ENCODE measurements at regions not wholly inside any gene's neighbourhood (a gene's known extent, or its start where the extent isn't known, plus 50 kb on each side); places are given as distances from the start of the nearest gene placed in this dataset.

DNA sequence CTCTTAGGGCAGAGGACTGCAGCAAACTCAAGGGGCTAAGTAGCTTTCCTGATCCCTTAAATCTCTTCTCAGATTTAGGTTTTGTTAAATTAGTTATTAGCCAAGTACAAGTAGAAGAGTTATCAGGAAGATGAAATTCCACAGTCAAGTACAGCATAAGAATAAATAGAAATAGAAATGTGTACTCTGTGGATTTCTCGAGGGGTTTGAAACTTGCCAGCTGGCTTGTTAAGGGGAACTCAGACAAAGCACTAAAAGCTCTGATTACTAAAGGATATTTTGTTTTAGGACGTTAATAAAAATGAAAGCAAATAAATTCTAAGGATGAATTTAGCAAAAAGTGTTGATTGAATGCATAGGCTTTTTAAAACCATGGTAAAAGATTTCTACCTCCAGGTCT lies 654.6 kb downstream of the RAPGEF2 start:
- DNase-seq (ENCODE audit: low read depth in 2 of 2): no peak
- TF ChIP-seq CTCF (IDR thresholded peaks at IDR 0.05; ENCODE audit: low read depth, low read length): no peak

GRCh38 chr4:159758061-159758460 lies 655.2 kb downstream of the RAPGEF2 start:
- no peak for DNase-seq (ENCODE audit: low read depth in 2 of 2)
- H3K4me3 ChIP-seq (replicated peaks in 1 of 2; ENCODE audit: low read depth in 2 of 2, low read length in 2 of 2): no peak overlapping the region
- no peak for TF ChIP-seq CTCF (IDR thresholded peaks at IDR 0.05; ENCODE audit: low read depth, low read length)

More for the DNA sequence above, 654.6 kb downstream of the RAPGEF2 start:
- H3K4me3 ChIP-seq (replicated peaks in 1 of 2; ENCODE audit: low read depth in 2 of 2, low read length in 2 of 2): no peak overlapping the region

GRCh38 chr4:159762672-159763071 lies 659.8 kb downstream of the RAPGEF2 start:
- TF ChIP-seq CTCF (IDR thresholded peaks at IDR 0.05; ENCODE audit: low read depth, low read length): no peak
- DNase-seq (ENCODE audit: low read depth in 2 of 2): no peak
- H3K4me3 ChIP-seq (replicated peaks in 1 of 2; ENCODE audit: low read depth in 2 of 2, low read length in 2 of 2): no peak overlapping the region

GRCh38 chr4:159764343-159764952 lies 661.6 kb downstream of the RAPGEF2 start:
- TF ChIP-seq CTCF (IDR thresholded peaks at IDR 0.05; ENCODE audit: low read depth, low read length): peak; percentile 45
- peak; percentile 54 to 68 for DNase-seq (ENCODE audit: low read depth in 2 of 2)
- no peak overlapping the region for H3K4me3 ChIP-seq (replicated peaks in 1 of 2; ENCODE audit: low read depth in 2 of 2, low read length in 2 of 2)

DNA sequence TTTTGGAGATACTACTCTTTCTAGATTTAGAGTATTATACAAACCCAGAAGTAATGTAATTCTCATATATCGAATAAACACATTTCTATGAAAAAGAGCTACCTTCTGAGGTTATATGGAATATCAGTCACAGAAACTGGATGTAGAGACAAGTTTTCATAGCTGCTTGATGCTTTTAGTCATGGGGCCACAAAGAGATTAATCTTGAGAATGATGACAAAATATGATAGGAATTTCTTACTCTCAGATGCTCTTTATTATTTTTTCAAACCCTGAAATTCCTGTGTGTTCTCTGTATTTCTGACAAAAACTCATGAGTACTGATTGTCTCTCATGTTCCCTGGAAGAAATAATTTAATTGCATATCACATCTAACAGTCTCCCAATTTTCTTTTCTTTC lies 662.5 kb downstream of the RAPGEF2 start:
- TF ChIP-seq CTCF (IDR thresholded peaks at IDR 0.05; ENCODE audit: low read depth, low read length): no peak
- H3K4me3 ChIP-seq (replicated peaks in 1 of 2; ENCODE audit: low read depth in 2 of 2, low read length in 2 of 2): no peak overlapping the region
- peak; percentile 8 to 18 for DNase-seq (ENCODE audit: low read depth in 2 of 2)

DNA sequence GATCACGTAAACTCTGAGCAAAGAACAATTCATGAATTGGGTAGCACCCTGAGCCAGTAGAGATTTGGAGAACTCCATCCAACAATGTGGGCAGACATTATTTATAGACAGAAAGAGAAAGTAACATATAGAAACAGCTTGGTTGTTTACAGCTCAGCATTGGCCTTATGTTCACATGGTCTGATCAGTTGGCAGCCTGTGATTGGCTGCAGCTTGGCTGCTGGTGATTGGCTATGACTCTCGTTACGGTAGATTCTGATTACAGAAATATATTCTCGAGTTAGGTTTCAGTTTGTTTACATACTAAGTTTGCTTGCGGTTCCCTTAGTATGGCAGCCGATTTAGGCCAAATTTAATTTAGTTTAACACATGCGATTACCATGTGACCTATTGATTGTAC lies 663.4 kb downstream of the RAPGEF2 start:
- H3K4me3 ChIP-seq (replicated peaks in 1 of 2; ENCODE audit: low read depth in 2 of 2, low read length in 2 of 2): no peak overlapping the region
- DNase-seq (ENCODE audit: low read depth in 2 of 2): no peak
- TF ChIP-seq CTCF (IDR thresholded peaks at IDR 0.05; ENCODE audit: low read depth, low read length): no peak

- no peak overlapping the region for H3K4me3 ChIP-seq (replicated peaks in 1 of 2; ENCODE audit: low read depth in 2 of 2, low read length in 2 of 2)
- no peak for DNase-seq (ENCODE audit: low read depth in 2 of 2)
- TF ChIP-seq CTCF (IDR thresholded peaks at IDR 0.05; ENCODE audit: low read depth, low read length): no peak
Measured at GRCh38 chr4:159767406-159767805, 664.5 kb downstream of the RAPGEF2 start.
